Thyroid gland (tissue), 4 donors: ENCODE measurements at regions not wholly inside any gene's neighbourhood (a gene's known extent, or its start where the extent isn't known, plus 50 kb on each side); places are given as distances from the start of the nearest gene placed in this dataset.

Experiments used
- POLR2A ChIP-seq, 2 donors: fragments of 450-650 bp; IDR thresholded peaks; one replicate each; pipeline ENCODE4 v1.6.1; 2017; ENCODE audit warnings: antibody characterized with exemption in 2 of 2, mild to moderate bottlenecking in 2 of 2, moderate library complexity in 1 of 2
- TF ChIP-seq, protein P1 (sequence below), 6 experiments: fragments of 200-600 bp in 3 of 6; fragments of 450-650 bp in 3 of 6; sonication (generic) in 3 of 6; IDR thresholded peaks; one replicate each; pipeline ENCODE4 v1.5.1; 2016 to 2019; ENCODE audit warnings: antibody characterized with exemption in 6 of 6, mild to moderate bottlenecking in 2 of 6, inconsistent platforms in 1 of 6, moderate library complexity in 1 of 6

DNA sequence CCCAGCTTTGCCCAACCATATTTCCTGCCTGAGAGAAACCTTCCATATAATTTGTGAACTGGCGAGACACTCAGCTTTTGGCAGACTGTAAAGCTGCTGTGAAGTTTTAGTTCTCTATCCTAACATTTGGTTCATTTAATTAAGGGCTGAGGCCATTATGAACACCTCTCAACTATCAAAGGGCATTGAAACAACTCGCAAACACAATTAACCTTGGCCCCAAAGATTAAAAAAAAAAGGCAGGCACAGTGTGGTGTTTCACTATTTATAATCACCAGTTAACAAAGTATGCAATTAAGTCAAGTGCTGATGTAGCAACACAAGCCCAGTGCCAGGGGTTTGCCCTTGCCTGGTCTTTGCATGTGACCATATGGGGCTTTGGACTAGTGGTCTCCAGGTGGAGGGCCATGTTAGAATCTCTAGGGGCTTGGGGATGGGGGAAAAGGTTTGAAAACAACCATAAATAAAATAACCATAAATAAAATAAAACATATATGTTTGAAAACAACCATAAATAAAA is 297.6 kb upstream of the SKOR2 start:
- TF ChIP-seq, protein P1, sequence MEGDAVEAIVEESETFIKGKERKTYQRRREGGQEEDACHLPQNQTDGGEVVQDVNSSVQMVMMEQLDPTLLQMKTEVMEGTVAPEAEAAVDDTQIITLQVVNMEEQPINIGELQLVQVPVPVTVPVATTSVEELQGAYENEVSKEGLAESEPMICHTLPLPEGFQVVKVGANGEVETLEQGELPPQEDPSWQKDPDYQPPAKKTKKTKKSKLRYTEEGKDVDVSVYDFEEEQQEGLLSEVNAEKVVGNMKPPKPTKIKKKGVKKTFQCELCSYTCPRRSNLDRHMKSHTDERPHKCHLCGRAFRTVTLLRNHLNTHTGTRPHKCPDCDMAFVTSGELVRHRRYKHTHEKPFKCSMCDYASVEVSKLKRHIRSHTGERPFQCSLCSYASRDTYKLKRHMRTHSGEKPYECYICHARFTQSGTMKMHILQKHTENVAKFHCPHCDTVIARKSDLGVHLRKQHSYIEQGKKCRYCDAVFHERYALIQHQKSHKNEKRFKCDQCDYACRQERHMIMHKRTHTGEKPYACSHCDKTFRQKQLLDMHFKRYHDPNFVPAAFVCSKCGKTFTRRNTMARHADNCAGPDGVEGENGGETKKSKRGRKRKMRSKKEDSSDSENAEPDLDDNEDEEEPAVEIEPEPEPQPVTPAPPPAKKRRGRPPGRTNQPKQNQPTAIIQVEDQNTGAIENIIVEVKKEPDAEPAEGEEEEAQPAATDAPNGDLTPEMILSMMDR (IDR thresholded peaks at IDR 0.05): no peak
- TF ChIP-seq POLR2A (IDR thresholded peaks at IDR 0.05): no peak
